Testis (tissue), 2 donors: ENCODE measurements at regions not wholly inside any gene's neighbourhood (a gene's known extent, or its start where the extent isn't known, plus 50 kb on each side); places are given as distances from the start of the nearest gene placed in this dataset.

Source experiments
- CTCF ChIP-seq, 3 experiments: fragments of 450-650 bp in 2 of 3; fragments of 200-600 bp in 1 of 3; sonication (generic) in 1 of 3; IDR thresholded peaks; one replicate each; pipeline ENCODE4 v1.5.1; 2016 to 2019; ENCODE audit warnings: antibody characterized with exemption in 3 of 3, mild to moderate bottlenecking in 2 of 3, moderate library complexity in 1 of 3
- POLR2A ChIP-seq: fragments of 450-650 bp; IDR thresholded peaks from one replicate; pipeline ENCODE4 v1.6.1; 2017; ENCODE audit warnings: antibody characterized with exemption, mild to moderate bottlenecking, moderate library complexity

GRCh38 chr2:120672526-120673204 is 63.0 kb upstream of the GLI2 start:
- no peak for TF ChIP-seq CTCF (IDR thresholded peaks at IDR 0.05)
- no peak for TF ChIP-seq POLR2A
